Trophoblast cell (in vitro differentiated cells and primary cell): ENCODE measurements at regions not wholly inside any gene's neighbourhood (a gene's known extent, or its start where the extent isn't known, plus 50 kb on each side); places are given as distances from the start of the nearest gene placed in this dataset.

ENCODE experiments used
- DNase-seq, 2 donors: peaks; one replicate each; pipeline ENCODE4 v3.0.0-alpha.2; 2016
- H2AFZ ChIP-seq: 2 replicates; pipeline ENCODE4 v1.6.1; 2013; ENCODE audit warnings: low read length, moderate library complexity, mild to moderate bottlenecking; ENCODE audit not compliant: insufficient read depth, poor library complexity
- H2AK5ac ChIP-seq: 2 replicates; pipeline ENCODE4 v1.6.1; 2013; ENCODE audit warnings: mild to moderate bottlenecking, low read length
- H2BK120ac ChIP-seq: 2 replicates; pipeline ENCODE4 v1.6.1; 2013; ENCODE audit warnings: low read length, mild to moderate bottlenecking, moderate library complexity; ENCODE audit not compliant: insufficient read depth, poor library complexity
- H2BK12ac ChIP-seq: 2 replicates; pipeline ENCODE4 v1.6.1; 2013; ENCODE audit warnings: mild to moderate bottlenecking, low read length, moderate library complexity
- H2BK5ac ChIP-seq: 2 replicates; pipeline ENCODE4 v1.6.1; 2013; ENCODE audit warnings: low read length, low read depth, moderate library complexity, mild to moderate bottlenecking; ENCODE audit not compliant: poor library complexity
- H3K14ac ChIP-seq: 2 replicates; pipeline ENCODE4 v1.6.1; 2013; ENCODE audit warnings: mild to moderate bottlenecking, low read length
- H3K18ac ChIP-seq: 2 replicates; pipeline ENCODE4 v1.6.1; 2013; ENCODE audit warnings: mild to moderate bottlenecking, low read length
- H3K23ac ChIP-seq: 2 replicates; pipeline ENCODE4 v1.6.1; 2013; ENCODE audit warnings: low read length
- H3K27ac ChIP-seq: 2 replicates; pipeline ENCODE4 v1.5.1; 2013; ENCODE audit warnings: low read depth, mild to moderate bottlenecking, inconsistent platforms, low read length, moderate library complexity
- H3K27me3 ChIP-seq: 2 replicates; pipeline ENCODE4 v1.6.1; 2013; ENCODE audit warnings: inconsistent platforms, mild to moderate bottlenecking, low read length, moderate library complexity; ENCODE audit not compliant: insufficient read depth
- H3K36me3 ChIP-seq, 2 experiments: 1 replicate in 1 of 2; 2 replicates in 1 of 2; pipeline ENCODE4 v1.6.1; 2013; ENCODE audit warnings: low read length in 2 of 2, mild to moderate bottlenecking in 2 of 2, moderate library complexity in 1 of 2; ENCODE audit not compliant: insufficient read depth in 2 of 2, control insufficient read depth in 1 of 2
- H3K4ac ChIP-seq: 2 replicates; pipeline ENCODE4 v1.6.1; 2013; ENCODE audit warnings: low read depth, mild to moderate bottlenecking, low read length, moderate library complexity
- H3K4me1 ChIP-seq, 2 experiments: 1 replicate in 1 of 2; 2 replicates in 1 of 2; pipeline ENCODE4 v1.6.1; 2013; ENCODE audit warnings: low read length in 2 of 2, mild to moderate bottlenecking in 2 of 2, moderate library complexity in 1 of 2; ENCODE audit not compliant: insufficient read depth in 2 of 2, control insufficient read depth in 1 of 2
- H3K4me2 ChIP-seq: 2 replicates; pipeline ENCODE4 v1.6.1; 2013; ENCODE audit warnings: inconsistent platforms, mild to moderate bottlenecking, low read length, moderate library complexity
- H3K4me3 ChIP-seq: 2 replicates; pipeline ENCODE4 v1.5.1; 2013; ENCODE audit warnings: mild to moderate bottlenecking, low read depth, low read length, inconsistent platforms
- H3K79me1 ChIP-seq: one replicate; pipeline ENCODE4 v1.6.1; 2013; ENCODE audit warnings: low read length
- H3K79me2 ChIP-seq: 2 replicates; pipeline ENCODE4 v1.6.1; 2013; ENCODE audit warnings: low read length, mild to moderate bottlenecking; ENCODE audit not compliant: control insufficient read depth, insufficient read depth, poor library complexity
- H3K9ac ChIP-seq: 2 replicates; pipeline ENCODE4 v1.6.1; 2013; ENCODE audit warnings: mild to moderate bottlenecking, low read length
- H3K9me3 ChIP-seq: 2 replicates; pipeline ENCODE4 v1.6.1; 2013; ENCODE audit warnings: low read depth, mild to moderate bottlenecking, control low read depth, inconsistent platforms, low read length; ENCODE audit not compliant: insufficient read depth
- H4K12ac ChIP-seq: 2 replicates; pipeline ENCODE4 v1.6.1; 2013; ENCODE audit warnings: low read depth, mild to moderate bottlenecking, low read length, moderate library complexity
- H4K8ac ChIP-seq: 2 replicates; pipeline ENCODE4 v1.6.1; 2013; ENCODE audit warnings: low read depth, mild to moderate bottlenecking, low read length, moderate library complexity
- H4K91ac ChIP-seq: one replicate; pipeline ENCODE4 v1.6.1; 2013; ENCODE audit warnings: low read depth, mild to moderate bottlenecking, low read length, moderate library complexity
- WGBS: extraction: QIAGEN DNeasy Blood & Tissue Kit; methylation state at CpG from one replicate; pipeline ENCODE4 v1.1.7; 2013; ENCODE audit warnings: missing lambda C conversion rate; ENCODE audit not compliant: insufficient read length, insufficient coverage; ENCODE audit errors: extremely low coverage; 5-methylcytosine and 5-hydroxymethylcytosine counted together

- peak in 1 of 2 donors; percentile 29 for DNase-seq
- Histone ChIP-seq H3K36me3 (no peaks in the 10 kb centered on the region), H3K79me1 (no peaks in the 10 kb centered on the region), H3K23ac (no peak overlapping the region), H3K4me2 (no peak overlapping the region), H2BK5ac (no peak overlapping the region), H2BK12ac (no peak overlapping the region), H4K8ac (no peak overlapping the region), H3K9me3 (no peaks in the 10 kb centered on the region), H3K4me3 (no peak overlapping the region), H3K14ac (no peak overlapping the region), H3K27me3 (no peaks in the 10 kb centered on the region), H3K79me2 (no peaks in the 10 kb centered on the region), H2AFZ (no peak overlapping the region), H2BK120ac (no peak overlapping the region), H2AK5ac (no peak overlapping the region), H4K12ac (no peak overlapping the region), H3K4ac (no peak overlapping the region), H4K91ac (no peak overlapping the region), H3K27ac (no peak overlapping the region), H3K4me1 (no peaks in the 10 kb centered on the region), H3K9ac (no peak overlapping the region), H3K18ac (no peak overlapping the region)
- WGBS: no CpG with 5 or more reads among the region's 1 CpG
These were observed 362.0 kb downstream of the ETNK1 start for GRCh38 chr12:22986997-22987396.

DNA sequence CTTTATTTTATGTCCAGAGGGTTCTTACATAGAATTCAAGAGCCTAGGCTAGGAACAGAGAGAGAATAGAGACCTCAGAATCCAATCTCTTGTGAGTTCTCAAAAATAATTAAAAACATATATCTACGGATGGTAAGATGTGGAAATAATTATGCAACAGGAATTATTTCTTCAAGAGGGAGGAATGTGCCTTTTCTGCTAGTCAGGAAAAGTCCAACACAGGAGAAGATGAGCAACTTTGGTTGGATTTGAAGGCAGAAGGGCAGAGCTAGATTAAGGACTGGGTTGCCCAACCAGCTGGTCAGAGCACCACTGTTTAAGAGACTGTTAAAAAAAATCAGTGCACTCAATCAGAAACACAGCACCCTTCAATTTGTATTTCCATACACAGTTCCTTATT lies 365.5 kb downstream of the ETNK1 start:
- H2AFZ ChIP-seq: no peak overlapping the region
- no peak overlapping the region for H2BK12ac ChIP-seq
- H3K9ac ChIP-seq: no peak overlapping the region
- H3K36me3 ChIP-seq: no peaks in the 10 kb centered on the region
- no peaks in the 10 kb centered on the region for H3K79me1 ChIP-seq
- WGBS: no CpG with 5 or more reads among the region's 1 CpG
- H3K27ac ChIP-seq: no peak overlapping the region
- no peak overlapping the region for H4K8ac ChIP-seq
- H3K18ac ChIP-seq: no peak overlapping the region
- no peak overlapping the region for H3K4me3 ChIP-seq
- no peak overlapping the region for H2BK120ac ChIP-seq
- H3K14ac ChIP-seq: no peak overlapping the region
- no peak overlapping the region for H2BK5ac ChIP-seq
- no peak overlapping the region for H3K4ac ChIP-seq
- no peak overlapping the region for H3K4me2 ChIP-seq
- no peak overlapping the region for H4K12ac ChIP-seq
- no peaks in the 10 kb centered on the region for H3K27me3 ChIP-seq
- no peaks in the 10 kb centered on the region for H3K4me1 ChIP-seq
- no peak overlapping the region for H4K91ac ChIP-seq
- no peaks in the 10 kb centered on the region for H3K9me3 ChIP-seq
- no peak overlapping the region for H2AK5ac ChIP-seq
- H3K79me2 ChIP-seq: no peaks in the 10 kb centered on the region
- H3K23ac ChIP-seq: no peak overlapping the region
- no peak for DNase-seq

DNA sequence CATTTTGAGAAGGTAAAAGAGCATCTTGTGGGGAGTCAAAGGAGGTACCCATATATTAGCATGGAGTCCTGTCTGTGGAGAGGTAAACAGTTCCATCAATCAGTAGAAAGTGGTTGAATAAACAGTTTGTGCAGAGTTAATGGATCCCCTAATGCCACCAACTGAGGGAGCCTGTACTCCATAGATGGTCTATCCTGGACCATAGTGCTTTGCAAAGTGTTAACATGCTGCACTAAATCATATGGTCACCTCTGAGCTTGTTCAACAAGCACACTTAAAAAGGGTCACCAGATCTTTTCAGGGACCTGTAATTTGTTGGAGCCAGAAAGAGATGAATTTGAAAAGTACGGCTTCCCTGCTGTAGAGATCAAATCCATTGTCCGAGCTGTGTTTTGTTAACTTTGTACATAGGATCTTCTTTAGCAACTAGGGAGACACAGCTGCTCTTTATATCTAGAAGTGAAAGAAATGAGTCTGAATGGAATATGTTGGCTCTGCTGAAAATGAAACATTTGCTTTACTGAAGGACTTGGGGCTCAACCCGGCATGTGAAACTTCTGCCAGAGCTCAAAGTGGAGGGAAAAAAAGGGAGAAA lies 366.4 kb downstream of the ETNK1 start:
- H3K4me2 ChIP-seq: no peak overlapping the region
- no peak overlapping the region for H3K14ac ChIP-seq
- no peak overlapping the region for H4K12ac ChIP-seq
- no peak overlapping the region for H3K9ac ChIP-seq
- WGBS: no CpG with 5 or more reads among the region's 3 CpGs
- H4K8ac ChIP-seq: no peak overlapping the region
- H3K4me1 ChIP-seq: no peaks in the 10 kb centered on the region
- H3K79me2 ChIP-seq: no peaks in the 10 kb centered on the region
- no peak overlapping the region for H2AK5ac ChIP-seq
- no peak overlapping the region for H2BK120ac ChIP-seq
- no peak overlapping the region for H2BK12ac ChIP-seq
- no peak overlapping the region for H4K91ac ChIP-seq
- no peak for DNase-seq
- no peak overlapping the region for H3K27ac ChIP-seq
- H3K4me3 ChIP-seq: no peak overlapping the region
- H3K27me3 ChIP-seq: no peaks in the 10 kb centered on the region
- H2AFZ ChIP-seq: no peak overlapping the region
- no peaks in the 10 kb centered on the region for H3K36me3 ChIP-seq
- no peak overlapping the region for H3K23ac ChIP-seq
- H2BK5ac ChIP-seq: no peak overlapping the region
- H3K79me1 ChIP-seq: no peaks in the 10 kb centered on the region
- no peak overlapping the region for H3K4ac ChIP-seq
- H3K18ac ChIP-seq: no peak overlapping the region
- H3K9me3 ChIP-seq: no peaks in the 10 kb centered on the region

DNA sequence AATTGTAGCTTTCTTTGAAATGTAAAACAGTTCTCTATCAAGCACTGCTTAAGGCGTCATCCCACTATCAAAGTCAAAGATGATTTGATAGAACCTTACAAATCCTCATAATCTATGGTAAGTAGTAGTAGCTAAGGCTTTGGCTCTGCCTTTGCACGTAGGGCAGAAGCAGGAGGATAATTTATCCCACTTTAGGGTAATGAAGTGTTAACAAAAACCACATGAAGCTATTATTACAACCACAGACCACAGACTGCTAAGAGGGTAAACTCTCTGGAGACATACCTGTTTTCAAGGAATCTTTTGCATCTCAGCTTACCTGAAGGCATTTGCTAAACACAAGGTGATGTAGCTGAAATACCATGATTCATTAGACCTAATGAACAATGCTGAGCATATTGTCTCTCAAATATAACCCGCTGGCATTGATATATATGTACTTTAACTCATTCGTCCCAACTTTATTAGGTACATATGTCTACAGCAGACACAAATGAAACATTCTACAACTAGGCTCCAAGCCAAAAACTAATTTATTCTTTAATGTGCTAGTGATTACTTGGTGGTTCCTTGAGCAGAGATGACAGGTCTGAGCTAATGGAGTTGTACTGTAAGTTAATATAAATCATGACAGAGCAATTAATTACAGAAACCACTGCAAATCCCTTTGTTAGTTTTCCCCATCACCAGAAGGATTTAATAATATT lies 368.8 kb downstream of the ETNK1 start:
- Histone ChIP-seq H3K36me3 (no peaks in the 10 kb centered on the region), H3K4me3 (no peak overlapping the region), H4K8ac (no peak overlapping the region), H3K27ac (no peak overlapping the region), H4K91ac (no peak overlapping the region), H2BK5ac (no peak overlapping the region), H2AK5ac (no peak overlapping the region), H3K4me1 (no peaks in the 10 kb centered on the region), H3K18ac (no peak overlapping the region), H3K79me1 (no peaks in the 10 kb centered on the region), H3K23ac (no peak overlapping the region), H3K9ac (no peak overlapping the region), H3K9me3 (no peaks in the 10 kb centered on the region), H3K4me2 (no peak overlapping the region), H2BK120ac (no peak overlapping the region), H3K27me3 (no peaks in the 10 kb centered on the region), H2AFZ (no peak overlapping the region), H2BK12ac (no peak overlapping the region), H3K4ac (no peak overlapping the region), H3K14ac (no peak overlapping the region), H4K12ac (no peak overlapping the region), H3K79me2 (no peaks in the 10 kb centered on the region)
- no CpG with 5 or more reads among the region's 4 CpGs for WGBS
- DNase-seq: no peak
